ENCODE measurements at regions not wholly inside any gene's neighbourhood (a gene's known extent, or its start where the extent isn't known, plus 50 kb on each side); places are given as distances from the start of the nearest gene placed in this dataset.

GRCh38 chr11:116148645-116149044 is 624.1 kb downstream of the BUD13 start:
- Histone ChIP-seq H3K9me3 (ENCODE audit: control insufficient read depth in 2 of 3, insufficient read depth in 1 of 3, low read length in 3 of 3) (no peaks in the 10 kb centered on the region), H3K36me3 (ENCODE audit: control insufficient read depth in 2 of 3, insufficient read depth in 3 of 3, low read length in 3 of 3) (no peaks in the 10 kb centered on the region), H3K4me1 (ENCODE audit: control insufficient read depth in 2 of 3, insufficient read depth in 2 of 3, low read depth in 1 of 3, low read length in 3 of 3) (no peaks in the 10 kb centered on the region), H3K27me3 (ENCODE audit: control insufficient read depth, insufficient read depth, low read length) (no peaks in the 10 kb centered on the region), H3K9ac (ENCODE audit: low read length in 3 of 3) (no peak overlapping the region), H3K4me3 (ENCODE audit: low read length in 3 of 3) (no peak overlapping the region), H3K27ac (ENCODE audit: low read depth in 2 of 2, low read length in 2 of 2) (no peak overlapping the region)
- FAIRE-seq: no peak
- no peak for TF ChIP-seq CTCF (IDR thresholded peaks at IDR 0.05; ENCODE audit: borderline replicate concordance, extremely low read depth, insufficient read depth)
- intact Hi-C loops (cut with DNase I): no loop called here
- DNase-seq: no peak

GRCh38 chr11:116148056-116148455 is 624.7 kb downstream of the BUD13 start:
- no peak overlapping the region for H3K4me3 ChIP-seq (ENCODE audit: low read length in 3 of 3)
- H3K4me1 ChIP-seq (ENCODE audit: control insufficient read depth in 2 of 3, insufficient read depth in 2 of 3, low read depth in 1 of 3, low read length in 3 of 3): no peaks in the 10 kb centered on the region
- H3K27me3 ChIP-seq (ENCODE audit: control insufficient read depth, insufficient read depth, low read length): no peaks in the 10 kb centered on the region
- H3K27ac ChIP-seq (ENCODE audit: low read depth in 2 of 2, low read length in 2 of 2): no peak overlapping the region
- intact Hi-C loops (cut with DNase I): no loop called here
- no peak overlapping the region for H3K9ac ChIP-seq (ENCODE audit: low read length in 3 of 3)
- no peak for FAIRE-seq
- no peaks in the 10 kb centered on the region for H3K9me3 ChIP-seq (ENCODE audit: control insufficient read depth in 2 of 3, insufficient read depth in 1 of 3, low read length in 3 of 3)
- DNase-seq: peak in 3 of 5 donors; percentile 49 to 62 (median 52)
- TF ChIP-seq CTCF (IDR thresholded peaks at IDR 0.05; ENCODE audit: borderline replicate concordance, extremely low read depth, insufficient read depth): no peak
- H3K36me3 ChIP-seq (ENCODE audit: control insufficient read depth in 2 of 3, insufficient read depth in 3 of 3, low read length in 3 of 3): no peaks in the 10 kb centered on the region

- no peak overlapping the region for H3K4me3 ChIP-seq (ENCODE audit: low read length in 3 of 3)
- no peaks in the 10 kb centered on the region for H3K4me1 ChIP-seq (ENCODE audit: control insufficient read depth in 2 of 3, insufficient read depth in 2 of 3, low read depth in 1 of 3, low read length in 3 of 3)
- FAIRE-seq (no peak), DNase-seq (no peak)
- H3K27me3 ChIP-seq (ENCODE audit: control insufficient read depth, insufficient read depth, low read length): no peaks in the 10 kb centered on the region
- no peak overlapping the region for H3K9ac ChIP-seq (ENCODE audit: low read length in 3 of 3)
- H3K27ac ChIP-seq (ENCODE audit: low read depth in 2 of 2, low read length in 2 of 2): no peak overlapping the region
- no peak for TF ChIP-seq CTCF (IDR thresholded peaks at IDR 0.05; ENCODE audit: borderline replicate concordance, extremely low read depth, insufficient read depth)
- intact Hi-C loops (cut with DNase I): no loop called here
- no peaks in the 10 kb centered on the region for H3K36me3 ChIP-seq (ENCODE audit: control insufficient read depth in 2 of 3, insufficient read depth in 3 of 3, low read length in 3 of 3)
- no peaks in the 10 kb centered on the region for H3K9me3 ChIP-seq (ENCODE audit: control insufficient read depth in 2 of 3, insufficient read depth in 1 of 3, low read length in 3 of 3)
Measured at GRCh38 chr11:116145187-116145865, 627.5 kb downstream of the BUD13 start.
